DOHH2 (cell line): ENCODE measurements at regions not wholly inside any gene's neighbourhood (a gene's known extent, or its start where the extent isn't known, plus 50 kb on each side); places are given as distances from the start of the nearest gene placed in this dataset.

Experiments used
- EZH2phosphoT487 ChIP-seq: fragments of 200-600 bp; sonication (generic); IDR thresholded peaks from 2 replicates; pipeline ENCODE4 v1.6.1; 2017; ENCODE audit warnings: borderline replicate concordance, mild to moderate bottlenecking, antibody characterized with exemption, low read length, moderate library complexity, mixed read lengths
- TF ChIP-seq, protein P1 (sequence below): fragments of 200-600 bp; sonication (generic); IDR thresholded peaks from one replicate; pipeline ENCODE4 v1.5.1; 2014; ENCODE audit warnings: antibody characterized with exemption, mild to moderate bottlenecking, low read depth, low read length; ENCODE audit not compliant: poor library complexity, severe bottlenecking

DNA sequence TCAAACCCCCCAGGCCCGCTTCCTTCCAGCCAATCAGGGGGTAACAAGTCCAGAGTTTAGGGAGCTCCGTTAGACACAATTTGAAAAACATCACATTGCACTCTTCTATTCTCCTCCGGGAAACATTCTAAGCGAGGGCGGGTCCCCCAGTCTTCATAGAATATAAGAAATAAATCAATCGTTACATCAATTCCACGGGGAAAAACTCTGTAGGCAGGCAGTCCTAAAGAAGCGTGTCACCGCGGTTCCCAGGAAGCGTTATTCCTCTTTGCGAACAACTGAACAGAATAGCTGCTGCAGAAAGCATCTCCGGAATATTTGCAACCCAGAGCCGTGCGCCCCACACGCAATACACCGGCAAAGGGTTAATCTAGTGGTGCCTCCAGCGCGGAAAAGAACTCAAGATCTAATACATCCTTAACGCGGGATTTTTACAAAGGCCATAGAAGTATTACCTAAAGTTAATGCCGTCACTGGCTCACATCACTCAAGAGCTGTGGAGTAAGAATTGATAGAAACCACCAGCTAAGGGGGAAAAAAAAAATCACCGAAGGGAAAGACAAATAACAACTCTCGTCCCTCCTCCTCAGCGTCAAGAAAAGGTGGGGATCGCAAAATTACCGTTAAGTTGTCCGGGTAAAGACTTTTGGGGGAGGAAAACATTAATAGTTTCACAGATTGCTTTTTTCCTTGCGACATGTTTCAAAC is 65.1 kb downstream of the KCNRG start:
- TF ChIP-seq, protein P1, sequence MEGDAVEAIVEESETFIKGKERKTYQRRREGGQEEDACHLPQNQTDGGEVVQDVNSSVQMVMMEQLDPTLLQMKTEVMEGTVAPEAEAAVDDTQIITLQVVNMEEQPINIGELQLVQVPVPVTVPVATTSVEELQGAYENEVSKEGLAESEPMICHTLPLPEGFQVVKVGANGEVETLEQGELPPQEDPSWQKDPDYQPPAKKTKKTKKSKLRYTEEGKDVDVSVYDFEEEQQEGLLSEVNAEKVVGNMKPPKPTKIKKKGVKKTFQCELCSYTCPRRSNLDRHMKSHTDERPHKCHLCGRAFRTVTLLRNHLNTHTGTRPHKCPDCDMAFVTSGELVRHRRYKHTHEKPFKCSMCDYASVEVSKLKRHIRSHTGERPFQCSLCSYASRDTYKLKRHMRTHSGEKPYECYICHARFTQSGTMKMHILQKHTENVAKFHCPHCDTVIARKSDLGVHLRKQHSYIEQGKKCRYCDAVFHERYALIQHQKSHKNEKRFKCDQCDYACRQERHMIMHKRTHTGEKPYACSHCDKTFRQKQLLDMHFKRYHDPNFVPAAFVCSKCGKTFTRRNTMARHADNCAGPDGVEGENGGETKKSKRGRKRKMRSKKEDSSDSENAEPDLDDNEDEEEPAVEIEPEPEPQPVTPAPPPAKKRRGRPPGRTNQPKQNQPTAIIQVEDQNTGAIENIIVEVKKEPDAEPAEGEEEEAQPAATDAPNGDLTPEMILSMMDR: peak; percentile 3
- no peak for TF ChIP-seq EZH2phosphoT487
